ENCODE measurements at regions not wholly inside any gene's neighbourhood (a gene's known extent, or its start where the extent isn't known, plus 50 kb on each side); places are given as distances from the start of the nearest gene placed in this dataset.

DNA sequence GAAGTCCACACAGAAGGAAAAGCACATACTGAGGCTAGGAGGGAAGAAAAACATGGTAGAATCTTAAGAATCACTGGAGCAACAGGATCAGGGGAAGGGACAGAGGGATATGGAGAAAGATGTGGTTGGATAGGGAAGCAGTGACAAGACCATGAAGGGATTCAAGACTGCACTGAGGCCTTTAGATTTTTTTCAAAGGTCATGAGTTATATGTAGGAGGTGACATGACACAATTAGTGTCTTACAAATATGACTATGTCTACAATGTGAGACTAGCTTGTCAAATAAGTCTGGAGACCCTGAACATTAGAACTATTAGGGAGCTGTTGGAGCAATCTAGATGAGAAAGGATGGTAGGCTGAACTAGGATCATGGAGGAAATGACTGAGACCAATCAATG, 1130.3 kb upstream of the ZEB2 start:
- no peak for DNase-seq

DNA sequence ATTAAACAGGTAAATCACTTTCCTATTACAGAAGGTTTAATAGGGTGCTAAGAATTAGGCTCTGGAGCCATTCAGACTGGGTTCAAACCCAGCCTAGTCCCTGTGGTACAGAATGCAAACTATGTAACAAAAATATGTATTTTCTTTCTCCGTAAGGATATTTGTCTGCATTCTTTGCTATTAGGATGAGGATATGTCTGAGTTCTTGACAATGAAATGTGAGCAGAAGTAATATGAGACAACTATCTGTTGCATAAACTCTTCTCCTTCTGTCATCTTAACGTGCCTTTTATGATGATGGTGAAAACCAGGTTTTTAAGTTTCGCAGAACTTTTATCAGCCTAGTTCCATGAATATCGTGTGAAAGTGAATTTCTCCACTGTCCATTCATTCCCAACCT, 1129.1 kb upstream of the ZEB2 start:
- DNase-seq: no peak

DNA sequence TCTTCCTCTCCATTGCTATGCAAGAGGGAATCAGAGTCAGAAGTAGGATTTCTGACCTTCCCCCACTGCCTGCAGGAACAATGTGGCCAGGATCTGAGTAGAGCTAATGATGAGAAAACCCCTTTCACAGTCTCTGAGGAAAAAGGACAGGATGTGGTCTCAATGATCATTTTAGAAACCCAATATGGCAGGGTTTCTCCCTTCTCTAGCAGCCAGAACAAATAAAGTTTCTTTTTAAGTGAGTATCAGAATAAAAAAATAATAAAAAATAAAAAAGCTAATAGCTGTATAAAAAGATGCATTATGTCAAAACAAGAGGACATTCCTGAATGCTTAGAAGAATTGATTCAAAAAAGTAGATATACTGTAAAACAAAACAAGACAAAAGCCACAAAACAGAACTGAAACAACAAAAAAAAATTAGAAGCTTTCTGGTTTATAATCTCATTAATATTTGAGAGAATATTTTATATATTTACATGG, 1124.9 kb upstream of the ZEB2 start:
- DNase-seq: no peak

DNA sequence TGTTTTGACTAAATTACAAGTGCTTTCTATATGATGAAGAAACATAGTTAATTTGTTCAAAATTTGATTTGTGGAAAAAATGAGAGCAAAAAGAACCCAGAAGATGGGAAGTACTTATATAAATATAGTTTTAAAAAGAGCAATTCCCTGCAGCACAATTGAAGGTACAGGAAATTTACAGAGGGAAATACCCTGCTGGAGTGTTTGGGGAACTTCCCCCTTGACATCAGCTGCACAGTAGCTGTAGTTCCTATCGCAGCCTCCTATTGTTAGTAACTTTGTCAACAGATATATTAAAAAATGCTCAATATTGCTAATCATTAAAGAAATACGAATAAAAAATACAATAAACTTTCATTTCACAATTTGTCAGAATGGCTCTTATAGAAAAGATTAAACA, 1118.8 kb upstream of the ZEB2 start:
- no peak for DNase-seq

DNA sequence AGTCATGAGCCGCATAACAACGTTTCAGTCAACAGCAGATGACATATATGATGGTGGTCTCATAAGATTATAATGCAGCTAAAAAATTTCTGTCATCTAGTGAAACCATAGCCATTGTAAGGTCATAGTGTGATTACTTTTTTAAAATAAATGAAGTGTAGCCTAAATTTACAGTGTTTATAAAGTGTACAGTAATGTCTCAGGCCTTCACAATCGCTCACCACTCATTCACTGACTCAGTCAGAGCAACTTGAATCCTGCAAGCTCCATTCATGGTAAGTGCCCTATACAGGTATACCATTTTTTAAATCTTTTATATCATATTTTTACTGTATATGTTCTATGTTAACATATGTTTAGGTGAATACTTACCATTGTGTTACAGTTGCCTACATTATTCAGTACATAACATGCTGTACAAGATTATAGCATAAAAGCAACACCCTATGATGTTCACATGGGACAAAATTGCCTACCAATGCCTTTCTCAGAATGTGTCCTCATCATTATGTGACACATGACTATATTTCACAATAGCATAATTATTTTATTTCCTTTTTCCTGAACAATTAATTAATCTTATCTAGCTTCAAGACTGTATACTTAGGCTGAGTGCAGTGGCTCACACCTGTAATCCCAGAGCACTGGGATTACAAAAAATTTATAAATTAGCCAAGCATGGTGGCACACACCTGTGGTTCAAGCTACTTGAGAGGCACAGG, 1115.9 kb upstream of the ZEB2 start:
- no peak for DNase-seq

DNA sequence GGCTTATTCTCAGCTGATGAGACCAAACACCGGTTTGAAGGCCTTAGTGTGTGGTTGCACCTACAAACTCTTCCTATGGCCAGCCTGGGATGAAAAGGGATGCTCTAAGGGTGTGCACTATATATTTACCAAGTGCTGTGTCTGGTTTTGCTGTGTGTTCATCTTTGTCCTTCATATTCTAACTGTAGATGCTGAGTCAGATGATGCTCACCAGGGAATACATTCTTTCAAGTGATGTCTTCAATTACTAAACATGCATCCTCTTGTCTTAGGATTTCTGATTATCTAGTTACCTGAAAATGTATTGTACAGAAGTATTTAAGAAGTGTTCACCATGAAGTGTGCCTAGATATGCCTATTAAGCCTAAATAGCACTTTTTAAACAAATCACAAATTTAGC, 1111.6 kb upstream of the ZEB2 start:
- DNase-seq: no peak

DNA sequence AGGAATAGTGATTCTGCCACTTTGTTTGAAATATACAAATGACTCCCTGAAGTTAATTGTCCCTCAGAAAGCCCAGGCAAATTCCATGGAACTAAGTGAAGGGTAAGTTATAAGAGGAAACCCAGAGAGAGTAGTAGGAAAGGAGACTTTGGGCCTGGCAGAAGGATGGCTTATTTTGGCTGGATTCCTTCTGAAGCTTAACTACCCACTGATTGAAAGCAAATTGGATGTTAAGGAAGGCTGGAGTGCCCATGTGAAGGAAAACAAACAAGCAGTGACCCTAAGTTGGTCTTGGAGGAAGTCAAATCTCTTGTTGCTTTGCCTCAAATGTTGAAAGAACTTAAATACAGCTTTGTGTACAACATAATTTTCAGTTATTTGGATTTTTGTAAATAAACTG, 1106.4 kb upstream of the ZEB2 start:
- DNase-seq: no peak

DNA sequence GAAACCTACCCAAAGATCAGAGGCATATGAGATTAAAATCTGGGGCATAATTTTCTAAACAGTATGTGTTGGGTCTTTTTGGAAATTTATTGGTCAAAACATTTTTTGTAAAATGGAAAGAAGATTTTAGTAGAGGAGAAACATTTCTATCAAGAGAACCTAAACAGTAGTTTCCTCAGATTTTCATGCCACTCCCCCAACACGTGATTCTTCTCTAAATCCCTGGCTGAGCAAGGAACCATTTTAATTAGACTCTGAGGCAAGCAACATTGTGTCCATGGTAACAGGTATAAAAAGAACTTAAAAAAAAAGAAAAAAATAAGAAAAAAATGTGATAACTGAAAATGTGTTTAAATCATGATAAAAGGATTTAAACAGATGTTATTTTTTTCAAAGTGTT, 1105.2 kb upstream of the ZEB2 start:
- DNase-seq: no peak

DNA sequence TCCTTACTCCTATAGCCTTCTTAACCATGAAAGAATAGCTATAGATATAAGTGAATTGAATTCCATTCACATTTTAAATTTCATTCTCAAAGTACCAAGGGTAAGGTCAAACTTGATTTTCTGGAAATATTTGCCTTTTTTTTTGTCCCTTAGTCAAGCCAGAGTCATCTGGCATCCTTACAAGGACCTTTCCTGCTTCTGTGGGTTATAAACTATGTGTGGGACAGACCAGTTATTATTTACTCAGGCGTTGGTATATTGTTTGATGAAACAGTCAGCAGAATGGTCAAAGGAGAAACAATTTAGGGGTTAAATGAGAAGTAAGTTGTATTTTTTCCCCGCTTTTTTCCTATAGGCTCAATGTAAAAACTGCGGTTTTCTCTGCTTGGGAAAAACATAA, 1103.2 kb upstream of the ZEB2 start:
- no peak for DNase-seq

DNA sequence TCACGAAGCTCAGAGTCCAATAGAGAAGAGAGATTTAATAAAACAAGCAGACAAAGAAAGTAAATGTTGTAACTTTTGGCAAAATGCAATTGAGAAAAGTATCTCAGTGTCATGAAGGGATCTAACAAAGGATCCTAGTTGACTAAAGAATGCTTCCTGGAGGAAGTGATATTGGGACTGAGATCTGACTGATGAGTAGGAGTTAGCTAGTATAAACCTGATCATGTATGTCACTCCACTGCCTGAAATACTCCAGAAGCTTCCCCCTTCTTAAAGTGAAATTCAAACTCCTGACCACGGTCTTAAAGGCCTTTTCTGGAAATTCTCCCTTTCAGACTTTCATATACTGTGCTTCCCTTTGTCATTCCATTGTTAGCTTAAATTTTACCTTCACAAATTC, 1102.4 kb upstream of the ZEB2 start:
- DNase-seq: no peak

DNA sequence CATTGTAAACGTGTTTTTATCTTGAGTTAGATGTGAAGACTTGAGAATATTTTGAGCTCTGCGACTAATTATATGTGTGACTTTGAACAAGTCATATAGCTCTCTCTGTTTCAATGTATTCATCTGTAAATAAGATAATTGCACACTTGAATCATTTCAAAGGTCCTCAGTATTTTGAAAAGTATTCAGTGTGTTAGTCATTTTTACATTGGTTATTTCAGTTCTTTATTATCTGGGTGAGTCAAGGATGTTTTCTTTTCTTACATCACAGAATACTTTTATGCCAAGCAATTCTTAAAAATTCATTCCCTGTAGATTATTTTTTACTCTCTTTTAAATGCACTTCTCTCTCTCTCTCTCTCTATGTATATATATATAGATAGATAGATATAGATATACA, 1098.0 kb upstream of the ZEB2 start:
- DNase-seq: no peak

DNA sequence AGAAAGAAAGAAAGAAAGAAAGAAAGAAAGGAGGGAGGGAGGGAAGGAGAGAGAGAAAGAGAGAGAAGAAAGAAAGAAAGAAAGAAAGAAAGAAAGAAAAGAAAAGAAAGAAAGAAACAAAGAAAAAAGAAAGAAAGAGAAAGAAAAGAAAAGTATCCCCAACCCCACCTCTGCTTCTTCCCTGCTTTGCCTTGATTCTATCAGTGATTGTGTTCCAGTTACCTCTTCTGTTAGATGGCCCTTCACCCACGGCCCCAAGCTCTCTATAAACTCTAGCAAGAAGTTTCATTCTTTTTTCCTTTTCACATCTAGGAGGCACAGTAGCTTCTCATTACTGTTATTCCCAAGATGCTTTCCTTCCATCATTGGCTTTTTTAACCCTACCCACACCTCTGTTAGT, 1097.5 kb upstream of the ZEB2 start:
- DNase-seq: no peak

DNA sequence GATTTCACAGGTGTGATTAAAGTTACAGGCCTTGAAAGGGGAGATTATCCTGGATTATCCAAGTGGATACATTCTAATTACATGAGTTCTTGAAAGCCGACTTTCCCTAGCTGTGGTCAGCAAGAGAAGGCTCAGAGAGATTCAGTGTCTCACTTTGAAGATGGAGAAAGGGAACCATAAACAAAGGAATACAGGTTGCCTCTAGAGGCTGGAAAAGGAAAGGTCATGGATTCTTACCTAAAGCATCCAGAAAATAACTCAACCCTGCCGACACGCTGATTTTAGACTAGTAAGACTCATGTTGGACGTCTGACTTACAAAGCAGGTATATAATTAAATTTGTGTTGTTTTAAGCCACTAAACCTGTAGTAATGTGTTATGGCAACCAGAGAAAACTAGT, 1095.7 kb upstream of the ZEB2 start:
- DNase-seq: no peak

DNA sequence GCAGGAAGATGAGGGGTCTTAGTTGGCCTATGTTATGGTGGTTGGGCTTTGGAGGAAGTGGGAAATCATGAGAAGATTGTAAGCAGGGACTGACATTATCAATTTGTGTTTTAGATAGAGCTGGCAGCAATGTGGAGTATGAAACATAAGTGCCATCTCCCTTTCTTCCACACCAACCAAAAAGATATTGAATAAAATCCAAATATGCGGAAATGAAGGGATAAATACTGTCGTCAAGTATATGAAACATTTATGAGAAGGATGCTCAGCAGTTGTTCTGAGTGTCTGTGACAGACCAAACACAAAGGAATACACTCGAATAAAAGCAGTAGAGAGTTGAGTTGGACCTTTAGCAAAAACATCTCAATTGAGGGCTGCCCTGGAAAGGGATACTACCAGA, 1090.0 kb upstream of the ZEB2 start:
- no peak for DNase-seq

DNA sequence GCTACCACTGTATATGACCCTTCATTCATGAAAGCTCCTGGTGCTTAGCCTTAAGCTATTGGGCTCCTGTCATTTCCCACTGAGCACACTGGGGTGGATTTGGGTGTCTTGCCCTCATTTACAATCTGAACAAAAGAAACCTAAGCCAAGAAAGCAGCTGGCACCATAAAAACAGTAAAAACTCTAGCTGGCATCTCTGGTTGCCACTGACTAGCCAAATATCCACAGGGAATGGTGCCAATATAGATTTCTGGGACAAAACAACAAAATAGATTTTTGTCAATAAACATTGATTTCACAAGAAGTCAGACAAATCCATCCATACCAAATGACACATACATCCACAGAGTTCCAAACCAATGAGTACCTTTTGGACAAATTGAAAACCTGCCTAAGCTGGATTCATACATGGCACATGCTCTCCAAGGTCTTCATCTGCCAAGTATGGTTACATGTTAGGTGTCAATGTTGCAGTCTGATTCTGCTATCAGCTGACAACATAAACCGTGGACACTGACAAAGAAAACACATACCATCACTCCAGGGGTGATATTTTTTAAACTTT, 1081.5 kb upstream of the ZEB2 start:
- no peak for DNase-seq

DNA sequence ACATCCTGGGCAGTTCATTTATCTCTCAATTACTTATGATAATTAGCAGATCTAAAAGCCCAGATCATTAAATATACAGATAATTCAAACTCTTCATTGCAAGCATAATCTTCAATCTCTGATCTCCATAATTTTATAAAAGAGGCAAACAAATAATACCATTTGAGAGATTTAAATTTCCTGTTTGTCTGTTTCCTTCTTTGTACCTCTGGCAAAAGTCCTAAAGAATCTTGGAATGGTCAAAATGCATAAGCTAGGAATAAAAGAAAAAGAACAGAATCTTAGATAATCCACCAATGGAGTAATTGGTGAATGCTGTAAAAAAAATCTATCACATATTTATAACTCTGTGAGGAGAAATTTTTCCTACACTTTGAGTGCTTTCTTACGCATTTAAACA, 1080.9 kb upstream of the ZEB2 start:
- DNase-seq: no peak

DNA sequence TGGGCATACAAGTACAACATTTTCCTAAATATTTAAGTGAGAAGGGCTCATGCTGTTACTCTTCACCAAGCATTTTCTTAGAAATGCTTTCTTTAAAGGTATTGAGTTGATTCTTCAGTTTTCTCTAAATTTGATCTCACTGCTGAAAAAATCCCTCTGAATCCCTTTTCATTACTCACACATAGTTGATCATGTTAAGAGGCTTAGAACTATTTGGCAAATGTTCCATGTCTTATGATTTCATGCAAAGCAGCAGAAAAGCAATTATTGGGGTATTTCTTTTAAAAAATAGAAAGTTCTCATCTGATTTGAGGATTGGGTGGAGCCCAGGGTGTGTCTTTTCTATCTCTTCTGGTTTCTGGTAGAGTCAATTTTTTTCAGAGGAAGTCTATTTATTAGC, 1079.8 kb upstream of the ZEB2 start:
- no peak for DNase-seq

DNA sequence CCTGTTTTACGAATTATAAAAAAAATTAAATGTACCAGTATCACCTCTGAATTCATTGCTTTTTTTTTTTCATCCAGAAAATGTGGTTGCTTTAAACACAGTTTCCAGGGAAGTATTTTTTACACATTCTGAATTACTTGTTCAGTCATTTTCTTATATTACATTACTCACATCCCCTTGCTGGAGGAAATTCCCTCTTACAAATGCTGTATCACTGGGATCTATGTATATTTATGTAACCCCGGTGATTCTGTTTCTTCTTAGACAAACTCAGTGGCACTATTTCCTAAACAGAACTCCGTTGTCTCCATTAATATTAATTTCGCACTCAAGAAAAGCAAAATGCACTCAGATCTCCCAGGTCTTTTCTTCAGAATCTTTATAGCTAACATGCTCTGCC, 1078.5 kb upstream of the ZEB2 start:
- no peak for DNase-seq

DNA sequence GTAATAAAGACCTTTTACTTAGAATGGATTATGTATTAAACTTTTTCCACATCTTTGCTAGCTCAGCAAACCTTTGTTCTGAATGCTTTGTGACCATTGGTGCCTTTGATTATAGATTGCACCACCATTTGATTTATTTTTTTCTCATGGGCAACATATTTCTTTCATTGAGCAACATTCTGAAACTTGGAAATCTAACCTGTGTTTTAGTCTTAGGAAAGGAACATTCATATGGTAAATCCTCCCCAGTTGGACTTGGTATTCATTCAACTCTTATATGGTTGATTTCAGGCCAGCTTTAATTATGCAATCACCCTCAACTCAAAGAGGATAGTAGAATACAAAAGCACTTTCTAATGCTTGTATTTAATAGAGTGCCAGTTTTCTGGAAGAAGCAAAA, 1077.9 kb upstream of the ZEB2 start:
- DNase-seq: no peak

DNA sequence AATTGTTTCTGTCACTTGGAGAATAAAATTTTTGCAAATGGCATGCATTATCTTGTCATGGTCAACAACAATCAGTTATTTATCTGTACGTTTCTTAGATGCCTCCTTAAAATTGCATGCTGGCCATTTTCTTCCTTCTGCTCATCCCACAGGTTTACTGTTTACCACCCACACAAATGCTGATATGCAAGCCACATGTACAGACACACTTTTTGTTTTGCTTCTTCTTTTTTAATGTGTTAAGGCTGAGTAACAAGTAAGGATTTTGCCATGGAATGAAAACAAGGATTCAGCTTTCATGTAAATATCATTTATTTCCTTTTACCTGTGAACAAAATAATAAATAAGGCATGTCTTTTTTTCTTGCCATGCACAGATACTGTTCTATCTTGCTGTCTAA, 1077.1 kb upstream of the ZEB2 start:
- no peak for DNase-seq

DNA sequence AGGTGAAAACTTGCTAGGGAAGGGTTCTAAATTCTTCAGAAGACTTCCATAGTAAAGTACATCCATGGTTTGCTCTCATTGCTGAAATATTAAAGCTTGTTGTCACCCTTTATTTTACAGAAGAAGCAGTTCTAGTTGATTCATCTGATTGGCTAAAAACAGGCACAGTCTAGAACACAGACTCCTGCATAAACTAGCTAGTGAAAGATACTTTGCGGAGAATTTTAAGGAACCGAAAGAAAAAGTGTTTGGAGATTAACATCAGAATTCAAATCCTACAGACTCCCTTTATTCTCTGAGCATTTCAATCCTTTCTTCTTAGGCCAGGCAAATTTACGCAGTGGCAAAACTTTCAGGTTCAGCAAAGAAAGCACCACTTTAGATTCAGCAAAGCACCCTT, 1076.5 kb upstream of the ZEB2 start:
- no peak for DNase-seq

DNA sequence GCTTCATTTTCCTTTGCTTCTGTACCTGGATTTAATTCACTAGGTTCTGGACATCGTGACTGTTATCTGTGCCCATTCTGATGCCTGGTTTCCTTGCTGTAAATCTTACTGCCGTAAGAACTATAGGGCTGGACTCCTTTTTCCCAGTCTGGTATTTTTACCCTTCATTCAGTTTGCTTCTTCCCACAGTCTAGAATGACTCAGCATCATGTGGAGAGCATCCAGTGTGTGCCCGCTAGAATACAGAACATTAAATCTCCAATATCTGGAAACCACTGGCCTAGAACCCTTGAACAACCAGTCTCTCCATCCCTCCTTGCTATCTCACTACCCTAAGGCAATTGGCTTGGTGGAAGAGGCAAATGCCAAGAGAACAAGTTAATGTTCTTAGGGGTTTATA, 1075.4 kb upstream of the ZEB2 start:
- no peak for DNase-seq

DNA sequence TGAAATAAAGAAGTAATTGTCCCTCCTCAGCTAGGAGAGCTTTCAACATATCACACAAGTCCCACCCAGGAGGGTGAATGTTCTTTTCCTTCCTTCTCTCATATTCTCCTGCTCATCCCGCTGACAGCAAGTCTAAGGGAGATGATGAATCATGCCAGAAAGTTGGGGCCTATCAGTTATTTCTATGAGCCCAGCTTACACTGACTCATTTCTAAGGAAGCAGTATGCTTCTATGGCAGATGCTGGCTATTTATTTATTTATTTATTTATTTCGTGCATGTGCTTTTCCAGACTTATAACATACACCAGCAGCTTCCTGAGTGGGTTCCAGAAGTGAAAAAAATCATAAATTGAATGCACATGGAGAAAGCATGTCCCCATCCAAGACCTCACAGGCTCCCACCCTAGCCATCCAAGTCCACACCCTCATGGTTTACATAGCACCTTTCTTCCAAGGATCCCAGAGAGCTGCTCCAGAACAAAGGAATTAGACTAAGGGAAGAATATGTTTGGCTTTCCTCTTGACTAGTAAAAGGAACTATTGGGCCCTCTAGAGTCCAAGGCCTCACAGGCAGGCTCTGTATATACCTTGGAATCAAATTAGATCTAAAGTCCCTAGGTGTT, 1074.2 kb upstream of the ZEB2 start:
- DNase-seq: no peak

DNA sequence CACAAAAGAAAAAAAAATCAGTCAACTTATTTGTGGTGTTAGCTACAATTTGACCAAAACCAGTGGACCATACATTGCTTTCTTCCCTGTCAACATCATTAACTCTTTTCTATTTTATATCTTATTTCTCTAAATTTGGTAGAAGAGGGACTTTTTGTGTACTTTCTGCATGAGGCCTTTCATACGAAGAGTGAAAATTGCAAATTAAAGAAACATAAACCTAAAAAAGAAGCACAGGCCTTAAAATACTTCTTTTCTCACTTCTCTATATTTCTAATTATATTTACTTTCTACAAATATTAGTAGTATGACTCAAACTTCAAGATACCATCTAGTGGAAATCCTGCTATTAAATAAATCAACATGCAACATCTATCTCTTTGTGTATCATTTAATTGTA, 1073.4 kb upstream of the ZEB2 start:
- no peak for DNase-seq

DNA sequence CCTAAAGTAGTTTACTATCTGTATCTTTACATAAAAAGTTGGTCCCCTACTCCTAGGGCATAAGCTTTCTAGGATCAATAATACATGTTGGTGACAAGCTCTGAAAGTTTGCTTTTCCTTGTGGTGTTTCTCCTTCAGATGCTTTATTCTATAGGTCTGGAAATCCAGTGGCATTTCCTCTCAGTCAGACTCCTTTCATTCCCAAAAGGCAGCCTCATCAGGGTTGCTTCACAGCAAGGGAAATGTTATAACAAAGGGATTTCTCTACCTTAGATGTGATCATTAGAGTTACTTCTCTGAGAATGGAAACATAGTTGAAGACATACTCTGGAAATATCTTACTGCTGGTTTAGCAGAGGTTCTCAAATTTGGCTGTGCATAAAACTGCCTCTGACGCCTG, 1072.4 kb upstream of the ZEB2 start:
- no peak for DNase-seq
